ENCODE measurements at regions not wholly inside any gene's neighbourhood (a gene's known extent, or its start where the extent isn't known, plus 50 kb on each side); places are given as distances from the start of the nearest gene placed in this dataset.

DNA sequence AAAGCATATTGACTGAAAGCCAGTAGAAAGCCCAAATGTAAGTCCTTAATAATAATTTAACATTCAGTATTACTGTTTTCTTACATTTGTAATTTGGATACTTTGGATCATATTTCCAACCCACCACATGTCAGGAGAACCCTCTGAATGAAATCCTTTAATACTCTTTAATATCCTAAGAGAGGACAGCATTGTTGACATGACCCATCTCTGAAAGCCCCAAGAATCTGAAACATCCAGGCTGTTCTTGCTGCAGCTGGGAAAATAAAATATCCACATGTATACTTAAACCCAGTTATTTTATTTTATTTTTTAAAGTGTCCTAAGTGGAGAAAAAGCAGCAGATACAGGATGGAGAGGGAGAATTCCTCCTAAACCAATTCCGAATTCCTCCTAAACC is 130.8 kb upstream of the RIPOR2 start:
- intact Hi-C loops (cut with micrococcal nuclease; ENCODE audit: unreplicated experiment), result no loop called here
- no peak for TF ChIP-seq ZNF337 (CRISPR knock-in tag; IDR thresholded peaks at IDR 0.05; ENCODE audit: borderline replicate concordance, low read depth)
- TF ChIP-seq, protein P1, sequence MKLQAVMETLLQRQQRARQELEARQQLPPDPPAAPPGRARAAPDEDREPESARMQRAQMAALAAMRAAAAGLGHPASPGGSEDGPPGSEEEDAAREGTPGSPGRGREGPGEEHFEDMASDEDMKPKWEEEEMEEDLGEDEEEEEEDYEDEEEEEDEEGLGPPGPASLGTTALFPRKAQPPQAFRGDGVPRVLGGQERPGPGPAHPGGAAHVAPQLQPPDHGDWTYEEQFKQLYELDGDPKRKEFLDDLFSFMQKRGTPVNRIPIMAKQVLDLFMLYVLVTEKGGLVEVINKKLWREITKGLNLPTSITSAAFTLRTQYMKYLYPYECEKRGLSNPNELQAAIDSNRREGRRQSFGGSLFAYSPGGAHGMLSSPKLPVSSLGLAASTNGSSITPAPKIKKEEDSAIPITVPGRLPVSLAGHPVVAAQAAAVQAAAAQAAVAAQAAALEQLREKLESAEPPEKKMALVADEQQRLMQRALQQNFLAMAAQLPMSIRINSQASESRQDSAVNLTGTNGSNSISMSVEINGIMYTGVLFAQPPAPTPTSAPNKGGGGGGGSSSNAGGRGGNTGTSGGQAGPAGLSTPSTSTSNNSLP (IDR thresholded peaks at IDR 0.05; ENCODE audit: low read depth, low read length), result no peak
- TF ChIP-seq AGO2 (optimal IDR thresholded peaks at IDR 0.05; ENCODE audit: low read depth, low read length), result no peak
- TF ChIP-seq ESRRA (CRISPR knock-in tag; IDR thresholded peaks at IDR 0.05; ENCODE audit: low read depth), result no peak
- TF ChIP-seq ZNF33B (CRISPR knock-in tag; IDR thresholded peaks at IDR 0.05), result no peak
- TF ChIP-seq NFKB2 (CRISPR knock-in tag; IDR thresholded peaks at IDR 0.05; ENCODE audit: borderline replicate concordance), result no peak
- ChIA-PET POLR2A (no interaction called here), CTCF (ENCODE audit: low intra/inter-chr PET ratio, low total read pairs) (no interaction called here)
- Histone ChIP-seq H3K4me1 (ENCODE audit: insufficient read depth, low read length) (no peaks in the 10 kb centered on the region), H2AFZ (ENCODE audit: low read length) (no peak overlapping the region), H3K27me3 (ENCODE audit: control insufficient read depth in 1 of 2, insufficient read depth in 2 of 2, low read length in 2 of 2) (0 out of 5 replicates have a peak, but pooled peaks cover 0 to 3% of the 10 kb centered on the region in 2 experiments), H3K36me3 (replicated peaks in 1 of 2; ENCODE audit: control insufficient read depth in 1 of 2, insufficient read depth in 2 of 2, low read length in 2 of 2) (no peaks in the 10 kb centered on the region), H3K9me3 (ENCODE audit: low read length) (no peaks in the 10 kb centered on the region), H3K4me2 (ENCODE audit: low read depth, low read length) (no peak overlapping the region), H3K79me2 (ENCODE audit: insufficient read depth, low read length) (no peaks in the 10 kb centered on the region), H3K4me3 (replicated peaks in 1 of 3; ENCODE audit: insufficient read depth in 1 of 3, low read depth in 2 of 3, low read length in 3 of 3) (no peak overlapping the region), H3K9ac (ENCODE audit: insufficient read depth, low read depth, low read length) (no peak overlapping the region), H4K20me1 (ENCODE audit: insufficient read depth, low read length) (no peaks in the 10 kb centered on the region), H3K27ac (ENCODE audit: extremely low read length, insufficient read depth, low read length) (no peak overlapping the region)
- no peak for DNase-seq (ENCODE audit: low spot score)
- no peak for ATAC-seq
- in situ Hi-C loops (cut with HindIII; ENCODE audit: extremely low pct_ligation_motif_present, low pct_unique_long_range_greater_than_20kb), result loop anchor here (25.0 kb wide), 1 partner anchor 479 kb away; no protein-coding TSS in a partner anchor
- no peak for FAIRE-seq
- BruUV-seq (replicated peaks), result no TSS peak
- 0% methylated on average over 1 of the region's 1 CpG for WGBS (ENCODE audit: low lambda C conversion rate)

DNA sequence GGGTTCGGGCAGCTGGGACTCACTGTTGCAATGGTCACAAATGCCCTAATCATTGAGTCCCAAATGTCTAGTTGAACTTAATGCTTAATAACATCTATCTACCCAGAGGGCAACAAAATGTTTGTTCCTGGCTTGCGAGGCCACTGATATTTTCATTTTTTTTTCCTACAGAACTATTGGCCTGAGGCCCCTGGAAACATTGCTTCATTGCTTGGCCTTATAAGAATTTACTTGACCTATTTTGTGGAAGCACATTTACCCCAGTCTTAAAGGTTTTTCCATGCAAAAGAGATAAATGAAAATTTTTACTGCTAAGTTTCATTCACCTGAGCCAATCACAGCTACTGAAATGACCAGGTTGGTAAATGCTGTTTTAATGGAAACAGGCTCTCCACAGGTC is 133.1 kb upstream of the RIPOR2 start:
- no TSS peak for BruUV-seq (replicated peaks)
- Histone ChIP-seq H4K20me1 (ENCODE audit: insufficient read depth, low read length) (no peaks in the 10 kb centered on the region), H3K79me2 (ENCODE audit: insufficient read depth, low read length) (no peaks in the 10 kb centered on the region), H3K4me1 (ENCODE audit: insufficient read depth, low read length) (no peaks in the 10 kb centered on the region), H3K4me3 (replicated peaks in 1 of 3; ENCODE audit: insufficient read depth in 1 of 3, low read depth in 2 of 3, low read length in 3 of 3) (no peak overlapping the region), H3K9me3 (ENCODE audit: low read length) (no peaks in the 10 kb centered on the region), H2AFZ (ENCODE audit: low read length) (no peak overlapping the region), H3K27ac (ENCODE audit: extremely low read length, insufficient read depth, low read length) (no peak overlapping the region), H3K9ac (ENCODE audit: insufficient read depth, low read depth, low read length) (no peak overlapping the region), H3K27me3 (ENCODE audit: control insufficient read depth in 1 of 2, insufficient read depth in 2 of 2, low read length in 2 of 2) (0 out of 5 replicates have a peak, but pooled peaks cover 0 to 3% of the 10 kb centered on the region in 2 experiments), H3K4me2 (ENCODE audit: low read depth, low read length) (no peak overlapping the region), H3K36me3 (replicated peaks in 1 of 2; ENCODE audit: control insufficient read depth in 1 of 2, insufficient read depth in 2 of 2, low read length in 2 of 2) (no peaks in the 10 kb centered on the region)
- FAIRE-seq (no peak), DNase-seq (ENCODE audit: low spot score) (no peak), ATAC-seq (no peak)
- ChIA-PET POLR2A (no interaction called here), CTCF (ENCODE audit: low intra/inter-chr PET ratio, low total read pairs) (no interaction called here)
- in situ Hi-C loops (cut with HindIII; ENCODE audit: extremely low pct_ligation_motif_present, low pct_unique_long_range_greater_than_20kb) (loop anchor here (25.0 kb wide), 1 partner anchor 482 kb away; no protein-coding TSS in a partner anchor), intact Hi-C loops (cut with micrococcal nuclease; ENCODE audit: unreplicated experiment) (no loop called here)
- TF ChIP-seq, protein P2, sequence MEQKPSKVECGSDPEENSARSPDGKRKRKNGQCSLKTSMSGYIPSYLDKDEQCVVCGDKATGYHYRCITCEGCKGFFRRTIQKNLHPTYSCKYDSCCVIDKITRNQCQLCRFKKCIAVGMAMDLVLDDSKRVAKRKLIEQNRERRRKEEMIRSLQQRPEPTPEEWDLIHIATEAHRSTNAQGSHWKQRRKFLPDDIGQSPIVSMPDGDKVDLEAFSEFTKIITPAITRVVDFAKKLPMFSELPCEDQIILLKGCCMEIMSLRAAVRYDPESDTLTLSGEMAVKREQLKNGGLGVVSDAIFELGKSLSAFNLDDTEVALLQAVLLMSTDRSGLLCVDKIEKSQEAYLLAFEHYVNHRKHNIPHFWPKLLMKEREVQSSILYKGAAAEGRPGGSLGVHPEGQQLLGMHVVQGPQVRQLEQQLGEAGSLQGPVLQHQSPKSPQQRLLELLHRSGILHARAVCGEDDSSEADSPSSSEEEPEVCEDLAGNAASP (CRISPR knock-in tag; IDR thresholded peaks at IDR 0.05; ENCODE audit: borderline replicate concordance), result no peak
- TF ChIP-seq ZNF232 (CRISPR knock-in tag; IDR thresholded peaks at IDR 0.05; ENCODE audit: borderline replicate concordance) (no peak), PLRG1 (conservative IDR thresholded peaks at IDR 0.05) (no peak), FOXA1 (IDR thresholded peaks at IDR 0.05) (no peak), FOXA1 (CRISPR knock-in tag; IDR thresholded peaks at IDR 0.05) (no peak), SRY (CRISPR knock-in tag; IDR thresholded peaks at IDR 0.05) (no peak), ZNF530 (CRISPR knock-in tag; IDR thresholded peaks at IDR 0.05; ENCODE audit: low read depth) (no peak), SIX4 (CRISPR knock-in tag; IDR thresholded peaks at IDR 0.05) (no peak)
- TF ChIP-seq, protein P3, sequence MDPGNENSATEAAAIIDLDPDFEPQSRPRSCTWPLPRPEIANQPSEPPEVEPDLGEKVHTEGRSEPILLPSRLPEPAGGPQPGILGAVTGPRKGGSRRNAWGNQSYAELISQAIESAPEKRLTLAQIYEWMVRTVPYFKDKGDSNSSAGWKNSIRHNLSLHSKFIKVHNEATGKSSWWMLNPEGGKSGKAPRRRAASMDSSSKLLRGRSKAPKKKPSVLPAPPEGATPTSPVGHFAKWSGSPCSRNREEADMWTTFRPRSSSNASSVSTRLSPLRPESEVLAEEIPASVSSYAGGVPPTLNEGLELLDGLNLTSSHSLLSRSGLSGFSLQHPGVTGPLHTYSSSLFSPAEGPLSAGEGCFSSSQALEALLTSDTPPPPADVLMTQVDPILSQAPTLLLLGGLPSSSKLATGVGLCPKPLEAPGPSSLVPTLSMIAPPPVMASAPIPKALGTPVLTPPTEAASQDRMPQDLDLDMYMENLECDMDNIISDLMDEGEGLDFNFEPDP (CRISPR knock-in tag; conservative IDR thresholded peaks at IDR 0.05), result no peak
- 56% methylated on average over 2 of the region's 2 CpGs for WGBS (ENCODE audit: low lambda C conversion rate)
